ENCODE measurements at regions not wholly inside any gene's neighbourhood (a gene's known extent, or its start where the extent isn't known, plus 50 kb on each side); places are given as distances from the start of the nearest gene placed in this dataset.
"Not testable (repeated sequence)": the region's sequence is repeated elsewhere in the genome, so short reads cannot be mapped to it uniquely, and the experiment has no call there.

DNA sequence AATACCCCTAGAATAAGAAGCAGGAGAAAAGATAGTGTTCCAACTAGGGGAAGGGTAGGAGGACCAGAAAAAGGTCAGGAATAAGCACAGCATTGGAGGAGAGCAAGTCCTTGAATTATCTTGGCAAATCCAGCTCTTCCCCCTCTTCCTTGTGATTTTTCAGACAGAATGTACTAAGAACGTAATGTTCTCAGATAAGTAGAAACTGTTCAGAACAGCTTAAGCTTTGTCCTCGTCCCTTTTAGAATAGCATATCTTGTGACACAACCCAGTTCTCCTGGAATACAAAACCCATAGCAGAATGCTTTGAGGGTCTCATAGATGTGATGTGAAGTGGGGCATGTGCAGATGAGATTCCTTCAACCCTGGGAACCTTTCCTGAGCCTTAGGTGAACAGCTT, 97.4 kb downstream of the EMB start:
- no peak for DNase-seq (ENCODE audit: low read depth, low spot score)

DNA sequence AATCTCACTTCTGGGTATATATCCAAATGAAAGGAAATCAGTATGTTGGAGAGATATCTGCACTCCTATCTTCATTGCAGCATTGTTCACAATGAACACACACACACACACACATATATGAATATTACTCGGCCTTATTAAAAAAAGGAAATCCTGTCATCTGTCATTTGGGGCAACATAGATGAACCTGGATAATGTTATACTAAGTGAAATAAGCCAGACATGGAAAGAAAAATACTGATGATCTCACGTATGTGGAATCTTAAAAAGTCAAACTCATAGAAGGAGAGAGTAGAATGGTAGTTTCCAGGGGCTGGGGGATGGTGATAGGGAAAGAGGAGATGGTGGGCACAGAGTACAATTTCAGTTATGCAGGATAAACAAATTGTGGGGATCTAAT, 100.3 kb downstream of the EMB start:
- no peak for DNase-seq (ENCODE audit: low read depth, low spot score)

DNA sequence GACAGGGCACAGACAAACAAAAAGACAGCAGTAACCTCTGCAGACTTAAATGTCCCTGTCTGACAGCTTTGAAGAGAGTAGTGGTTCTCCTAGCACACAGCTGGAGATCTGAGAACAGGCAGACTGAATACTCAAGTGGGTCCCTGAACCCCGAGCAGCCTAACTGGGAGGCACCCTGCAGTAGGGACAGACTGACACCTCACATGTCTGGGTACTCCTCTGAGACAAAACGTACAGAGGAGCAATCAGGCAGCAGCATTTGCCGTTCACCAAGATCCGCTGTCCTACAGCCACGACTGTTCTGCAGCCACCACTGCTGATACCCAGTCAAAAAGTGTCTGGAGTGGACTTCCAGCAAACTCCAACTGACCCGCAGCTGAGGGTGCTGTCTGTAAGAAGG, 110.5 kb downstream of the EMB start:
- DNase-seq (ENCODE audit: low read depth, low spot score) = not testable (repeated sequence)

DNA sequence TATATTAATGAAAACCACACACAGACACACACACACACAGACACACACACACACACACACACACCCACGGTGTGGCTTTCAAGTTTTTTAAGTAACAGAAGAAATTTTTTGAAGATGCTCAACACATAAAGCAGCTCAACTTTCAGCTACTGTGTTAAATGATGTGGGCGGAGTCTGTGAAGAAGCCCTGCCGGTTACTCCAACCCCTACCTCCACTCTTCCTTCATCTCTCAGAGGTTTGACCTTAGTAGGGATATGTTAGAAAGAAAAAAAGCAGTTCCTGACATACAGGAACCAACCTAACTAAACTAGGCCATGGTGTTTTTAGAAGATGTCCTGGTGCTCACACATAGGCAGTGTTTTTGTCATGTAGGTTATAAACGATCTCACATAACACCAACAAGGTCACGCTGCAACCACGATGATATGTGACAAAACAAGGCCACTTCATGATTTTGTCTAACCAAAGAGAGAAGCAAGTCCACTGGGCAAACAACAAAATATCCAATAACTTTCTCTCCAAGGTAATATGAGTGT, 112.8 kb downstream of the EMB start:
- no peak for DNase-seq (ENCODE audit: low read depth, low spot score)

DNA sequence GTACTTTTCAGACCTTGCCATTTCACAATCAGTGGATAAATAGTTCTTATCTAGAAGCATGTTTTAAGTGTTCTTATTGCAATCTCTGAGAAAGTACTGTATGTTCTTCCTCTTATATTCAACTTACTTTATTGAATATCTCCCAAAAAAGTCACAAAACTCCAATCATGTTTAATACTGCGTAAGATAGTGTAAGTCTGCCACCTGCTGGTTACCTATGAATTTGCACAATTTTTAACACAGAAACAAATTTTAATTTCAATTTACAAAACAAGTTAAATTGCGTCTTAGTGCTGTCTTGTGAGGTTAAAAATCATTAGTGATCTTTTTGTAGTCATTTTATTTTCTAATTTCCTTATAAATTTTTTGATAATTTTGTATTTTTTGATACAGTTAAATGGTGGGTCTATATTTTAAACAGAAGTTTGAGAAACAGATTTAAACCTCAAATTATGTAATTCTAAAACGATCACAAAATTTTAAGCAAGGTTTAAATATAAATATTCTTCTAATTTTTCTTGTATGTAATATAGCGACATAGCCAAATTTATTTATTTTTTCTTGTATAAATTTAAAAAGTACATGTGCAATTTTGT, 115.8 kb downstream of the EMB start:
- DNase-seq (ENCODE audit: low read depth, low spot score) = peak; percentile 27

DNA sequence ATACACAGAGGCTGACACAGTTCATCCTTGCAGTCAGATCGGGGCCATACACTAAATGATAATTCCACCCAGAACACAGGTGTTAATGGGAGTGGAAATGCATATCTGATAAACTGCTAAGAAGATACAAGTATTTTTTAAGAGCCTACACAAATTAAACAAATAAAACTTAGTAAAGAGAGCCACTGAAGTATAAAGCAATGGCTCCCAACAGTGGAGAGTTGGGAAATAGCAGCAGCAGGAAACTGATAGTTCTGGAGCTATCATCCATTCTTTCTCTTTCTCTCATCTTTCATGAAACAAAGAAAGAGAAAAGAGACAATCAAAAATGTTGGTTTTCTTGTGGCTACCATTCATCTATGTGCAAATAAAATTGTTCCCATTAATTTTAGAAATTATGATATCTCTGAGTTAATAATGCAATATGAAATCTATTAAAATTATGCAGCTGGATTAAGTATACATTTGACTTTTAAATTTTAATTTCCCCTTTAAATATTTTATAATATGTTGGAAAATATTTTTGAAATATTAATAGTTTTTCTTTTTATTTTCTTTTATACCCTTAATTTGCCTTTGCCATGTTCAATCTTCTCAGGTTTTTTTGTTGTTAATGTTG, 120.8 kb downstream of the EMB start:
- no peak for DNase-seq (ENCODE audit: low read depth, low spot score)

DNA sequence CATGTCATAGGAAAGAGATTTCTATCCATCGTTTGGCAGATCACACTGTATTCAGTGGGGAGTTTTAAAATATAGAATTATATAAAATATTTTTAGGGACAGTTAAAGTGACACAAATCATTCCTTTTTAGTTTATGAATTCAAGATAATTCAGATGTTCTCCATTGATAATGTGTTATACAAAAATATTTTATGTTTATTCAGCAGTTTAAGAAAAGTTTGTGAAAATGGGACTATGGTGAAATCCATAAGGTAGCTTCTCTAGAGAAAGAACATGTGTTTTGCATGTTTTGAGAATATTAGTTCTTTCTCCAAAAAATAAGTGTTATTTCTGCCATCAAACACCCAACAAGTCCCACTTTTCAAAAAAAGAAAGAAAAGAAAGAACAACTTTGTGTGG, 122.9 kb downstream of the EMB start:
- DNase-seq (ENCODE audit: low read depth, low spot score) = no peak

DNA sequence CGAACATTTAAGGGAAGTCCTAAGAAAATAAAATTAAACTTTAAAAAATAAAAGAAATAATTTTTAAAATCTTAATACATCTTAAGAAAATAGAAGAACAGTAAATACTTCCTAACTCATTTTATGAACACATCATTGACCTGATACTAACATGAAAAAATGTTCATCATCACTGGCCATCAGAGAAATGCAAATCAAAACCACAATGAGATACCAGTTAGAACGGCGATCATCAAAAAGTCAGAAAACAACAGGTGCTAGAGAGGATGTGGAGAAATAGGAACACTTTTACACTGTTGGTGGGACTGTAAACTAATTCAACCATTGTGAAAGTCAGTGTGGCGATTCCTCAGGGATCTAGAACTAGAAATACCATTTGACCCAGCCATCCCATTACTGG, 134.6 kb downstream of the EMB start:
- DNase-seq (ENCODE audit: low read depth, low spot score) = not testable (repeated sequence)

DNA sequence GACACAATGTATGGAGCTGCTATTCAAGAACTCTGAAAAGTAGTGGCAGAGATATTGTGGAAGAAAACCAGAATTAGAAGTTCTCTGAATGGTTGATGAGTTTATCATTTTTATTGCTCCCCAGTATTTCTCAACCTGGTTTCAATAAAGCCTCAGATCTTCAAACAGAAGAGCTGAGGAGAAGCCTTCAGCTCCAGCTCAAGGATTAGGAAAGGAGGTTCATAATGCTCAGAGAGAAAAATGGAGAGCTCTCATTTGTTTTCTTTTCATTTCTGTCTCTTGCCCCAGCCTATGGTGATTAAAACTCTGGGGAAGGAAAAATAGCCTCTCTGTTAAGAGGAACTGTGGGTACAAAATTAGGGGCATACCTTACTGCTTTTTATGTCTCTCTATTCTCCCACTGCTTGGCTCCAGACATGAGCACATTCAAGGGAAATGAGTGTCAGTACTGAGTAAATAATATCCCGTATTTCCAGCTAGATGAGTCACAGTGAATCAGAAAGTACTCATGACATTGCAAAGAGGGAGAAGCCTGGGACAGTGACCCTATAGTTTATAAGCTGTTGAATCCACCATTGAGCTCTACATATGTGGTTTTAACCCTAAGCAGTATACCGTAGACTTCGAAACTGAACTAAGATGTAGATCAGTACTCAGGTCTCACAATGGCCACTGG, 138.1 kb downstream of the EMB start:
- peak; percentile 4 for DNase-seq (ENCODE audit: low read depth, low spot score)

DNA sequence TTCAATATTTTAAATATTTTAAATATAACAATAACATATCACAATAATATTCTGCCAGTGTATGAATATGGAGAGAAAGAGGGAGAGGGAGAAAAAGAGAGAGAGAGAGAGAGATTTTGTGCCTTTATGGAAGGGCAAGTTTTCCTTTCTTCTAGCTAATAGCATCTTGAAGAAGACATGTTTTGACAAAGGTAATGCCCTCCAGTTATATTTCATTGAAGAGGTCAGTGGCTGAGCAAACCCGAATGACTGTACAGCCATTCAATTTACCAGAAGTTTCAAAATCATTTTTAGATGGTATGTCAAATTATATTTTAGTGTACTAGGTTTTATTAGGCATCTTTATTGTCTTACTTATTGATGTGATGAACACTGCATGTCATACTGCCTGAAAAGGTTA, 139.3 kb downstream of the EMB start:
- DNase-seq (ENCODE audit: low read depth, low spot score) = no peak

DNA sequence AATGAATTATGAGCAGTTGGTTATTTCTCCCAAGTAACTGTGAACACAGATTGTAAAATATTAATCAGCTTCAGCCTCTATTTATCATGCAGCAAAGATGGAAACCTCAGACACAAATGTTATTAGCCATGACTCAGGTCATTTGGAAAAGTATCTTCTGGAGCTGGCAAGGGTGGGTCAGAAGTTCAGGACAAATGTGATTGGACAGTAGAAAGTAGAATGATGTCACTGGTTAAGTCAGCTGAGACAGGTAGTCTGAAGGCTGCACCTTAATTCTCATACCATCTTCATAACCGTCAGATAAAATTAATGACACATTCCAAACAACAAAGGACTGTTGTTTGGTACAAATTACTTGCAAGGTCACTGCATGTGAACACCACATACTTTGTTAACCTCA, 140.2 kb downstream of the EMB start:
- no peak for DNase-seq (ENCODE audit: low read depth, low spot score)

DNA sequence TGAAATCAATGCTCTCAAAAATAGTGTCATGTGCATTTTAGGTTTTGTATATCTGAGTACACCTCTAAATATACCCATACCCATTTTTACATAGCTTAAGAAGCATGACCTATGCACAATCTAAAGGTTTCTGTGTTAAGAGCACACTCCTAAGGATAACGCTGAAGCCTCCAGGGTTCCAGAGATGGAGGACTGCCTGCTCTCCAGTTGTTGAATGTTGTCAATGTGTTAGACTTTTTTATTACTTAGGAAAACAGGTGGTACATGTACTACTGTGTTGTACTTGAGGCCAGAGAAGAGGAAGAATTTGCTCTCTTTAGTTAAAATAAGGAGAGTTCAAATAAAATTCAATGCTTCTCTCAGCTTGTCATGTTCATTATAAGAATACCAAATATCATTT, 141.2 kb downstream of the EMB start:
- no peak for DNase-seq (ENCODE audit: low read depth, low spot score)

DNA sequence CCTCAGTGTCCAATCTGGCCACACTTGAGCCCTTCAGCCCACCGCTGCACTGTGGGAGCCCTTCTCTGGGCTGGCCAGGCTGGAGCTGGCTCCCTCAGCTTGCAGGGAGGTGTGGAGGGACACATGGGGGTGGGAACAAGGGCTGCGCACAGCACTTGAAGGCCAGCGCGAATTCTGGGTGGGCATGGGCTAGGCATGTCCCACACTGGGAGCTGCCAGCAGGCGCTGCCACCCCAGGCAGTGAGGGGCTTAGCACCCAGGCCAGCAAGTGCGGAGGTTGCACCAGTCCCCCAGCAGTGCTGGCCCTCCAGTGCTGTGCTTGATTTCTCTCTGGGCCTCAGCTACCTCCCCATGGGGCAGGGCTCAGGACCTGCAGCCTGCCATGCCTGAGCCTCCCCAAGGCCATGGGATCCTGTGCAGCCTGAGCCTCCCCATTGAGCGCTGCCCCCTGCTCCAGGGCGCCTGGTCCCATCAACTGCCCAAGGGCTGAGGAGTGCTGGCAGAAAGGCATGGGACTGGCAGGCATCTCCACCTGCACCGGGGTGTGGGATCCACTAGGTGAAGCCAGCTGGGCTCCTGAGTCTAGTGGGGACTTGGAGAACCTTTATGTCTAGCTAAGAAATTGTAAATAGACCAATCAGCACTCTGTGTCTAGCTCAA, 148.2 kb downstream of the EMB start:
- DNase-seq (ENCODE audit: low read depth, low spot score) = no peak

DNA sequence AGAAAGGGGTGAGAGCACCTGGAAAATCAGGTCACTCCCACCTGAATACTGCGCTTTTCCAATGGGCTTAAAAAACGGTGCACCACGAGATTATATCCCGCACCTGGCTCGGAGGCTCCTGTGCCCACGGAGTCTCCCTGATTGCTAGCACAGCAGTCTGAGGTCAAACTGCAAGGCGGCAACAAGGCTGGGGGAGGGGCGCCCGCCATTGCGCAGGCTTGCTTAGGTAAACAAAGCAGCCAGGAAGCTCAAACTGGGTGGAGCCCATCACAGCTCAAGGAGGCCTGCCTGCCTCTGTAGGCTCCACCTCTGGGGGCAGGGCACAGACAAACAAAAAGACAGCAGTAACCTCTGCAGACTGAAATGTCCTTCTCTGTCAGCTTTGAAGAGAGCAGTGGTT, 160.6 kb downstream of the EMB start:
- DNase-seq (ENCODE audit: low read depth, low spot score) = not testable (repeated sequence)
